ENCODE measurements at regions not wholly inside any gene's neighbourhood (a gene's known extent, or its start where the extent isn't known, plus 50 kb on each side); places are given as distances from the start of the nearest gene placed in this dataset.

GRCh38 chr11:15858881-15859280, 497.5 kb downstream of the SOX6 start:
- no peak overlapping the region for H2BK20ac ChIP-seq (ENCODE audit: low read depth, low read length, poor library complexity, severe bottlenecking)
- H3K23ac ChIP-seq (ENCODE audit: insufficient read length, low read depth, low read length): no peak overlapping the region
- H2BK120ac ChIP-seq (ENCODE audit: low read depth, low read length, poor library complexity, severe bottlenecking): no peak overlapping the region
- H3K18ac ChIP-seq (ENCODE audit: insufficient read length, low read depth, low read length): no peak overlapping the region
- H3K4me1 ChIP-seq (ENCODE audit: insufficient read depth, low read length): peaks cover under 1% of the 10 kb centered on the region; the same call in 1 of the 2 replicates
- TF ChIP-seq CTCF (conservative IDR thresholded peaks at IDR 0.05): no peak
- H3K4me2 ChIP-seq (ENCODE audit: insufficient read depth, insufficient read length, low read length): no peak overlapping the region
- H2BK15ac ChIP-seq (ENCODE audit: low read depth, low read length): no peak overlapping the region
- Mint-ChIP-seq H3K9me3 (no peaks in the 10 kb centered on the region), H3K4me1 (peaks cover 4 to 8% of the 10 kb centered on the region in 2 experiments), H3K4me3 (no peak overlapping the region), H3K27ac (no peak overlapping the region), H3K36me3 (ENCODE audit: insufficient read depth in 1 of 3, low read depth in 3 of 3) (no peaks in the 10 kb centered on the region), H3K27me3 (ENCODE audit: low read depth) (peaks cover 13% of the 10 kb centered on the region)
- H3T11ph ChIP-seq (ENCODE audit: low read length): no peak overlapping the region
- H3K4ac ChIP-seq (ENCODE audit: low read depth, low read length): no peak overlapping the region
- no peak overlapping the region for H3K9ac ChIP-seq (ENCODE audit: extremely low read depth, insufficient read length, low read length)
- no peaks in the 10 kb centered on the region for H3K9me3 ChIP-seq (ENCODE audit: control insufficient read depth, low read depth, low read length)
- H2AFZ ChIP-seq (ENCODE audit: low read length): no peak overlapping the region
- no peak overlapping the region for H4K91ac ChIP-seq (ENCODE audit: insufficient read length, low read depth, low read length)
- H2BK12ac ChIP-seq (ENCODE audit: insufficient read length, low read depth, low read length): no peak overlapping the region
- no peak overlapping the region for H3K27ac ChIP-seq (ENCODE audit: insufficient read length, low read depth, low read length)
- no peak overlapping the region for H3K14ac ChIP-seq (ENCODE audit: insufficient read depth, low read length)
- H3K79me1 ChIP-seq (ENCODE audit: insufficient read depth, low read depth, low read length, poor library complexity, severe bottlenecking): no peaks in the 10 kb centered on the region
- no peak for DNase-seq
- no peaks in the 10 kb centered on the region for H3K27me3 ChIP-seq (ENCODE audit: insufficient read depth, low read length)
- H2AK5ac ChIP-seq (ENCODE audit: insufficient read length, low read length): no peak overlapping the region
- no peaks in the 10 kb centered on the region for H3K79me2 ChIP-seq (ENCODE audit: insufficient read depth, low read length)
- no peaks in the 10 kb centered on the region for H4K20me1 ChIP-seq (ENCODE audit: control insufficient read depth, insufficient read depth, insufficient read length)
- H2BK5ac ChIP-seq (ENCODE audit: insufficient read length, low read length): no peak overlapping the region
- H3K56ac ChIP-seq (ENCODE audit: insufficient read length, low read depth, low read length): no peak overlapping the region
- no CpG with 5 or more reads among the region's 3 CpGs for WGBS (ENCODE audit: extremely low coverage, insufficient read length, low lambda C conversion rate)
- H3K23me2 ChIP-seq (ENCODE audit: insufficient read length, low read depth, low read length, poor library complexity, severe bottlenecking): no peaks in the 10 kb centered on the region
- H4K8ac ChIP-seq (replicated peaks; ENCODE audit: insufficient read length, low read depth, low read length): no peak overlapping the region
- no peak overlapping the region for H4K5ac ChIP-seq (ENCODE audit: insufficient read length, low read depth, low read length)

Measured in H9 (cell line).